H9 (cell line): ENCODE measurements at regions not wholly inside any gene's neighbourhood (a gene's known extent, or its start where the extent isn't known, plus 50 kb on each side); places are given as distances from the start of the nearest gene placed in this dataset.

Experiments used
- DNase-seq: peaks from one replicate; pipeline ENCODE4 v3.0.0-alpha.2; 2017
- H2AFZ ChIP-seq: one replicate; pipeline ENCODE4 v1.6.1; 2013; ENCODE audit warnings: mild to moderate bottlenecking, low read length, control low read depth, moderate library complexity
- H2AK5ac ChIP-seq: 2 replicates; pipeline ENCODE4 v1.6.1; 2013; ENCODE audit warnings: low read length, control low read depth, mixed read lengths; ENCODE audit not compliant: insufficient read length
- H2BK120ac ChIP-seq: one replicate; pipeline ENCODE4 v1.6.1; 2013; ENCODE audit warnings: low read depth, mild to moderate bottlenecking, low read length, control low read depth, inconsistent platforms; ENCODE audit not compliant: poor library complexity, severe bottlenecking
- H2BK12ac ChIP-seq: 2 replicates; pipeline ENCODE4 v1.6.1; 2013; ENCODE audit warnings: low read length, control low read depth, mixed read lengths, low read depth; ENCODE audit not compliant: insufficient read length
- H2BK15ac ChIP-seq: 2 replicates; pipeline ENCODE4 v1.6.1; 2013; ENCODE audit warnings: low read depth, low read length, control low read depth
- H2BK20ac ChIP-seq: one replicate; pipeline ENCODE4 v1.6.1; 2013; ENCODE audit warnings: low read depth, mild to moderate bottlenecking, low read length, control low read depth, inconsistent platforms; ENCODE audit not compliant: poor library complexity, severe bottlenecking
- H2BK5ac ChIP-seq: 2 replicates; pipeline ENCODE4 v1.6.1; 2013; ENCODE audit warnings: low read length, control low read depth, mixed read lengths; ENCODE audit not compliant: insufficient read length
- H3K14ac ChIP-seq: 2 replicates; pipeline ENCODE4 v1.6.1; 2013; ENCODE audit warnings: low read length, control low read depth; ENCODE audit not compliant: insufficient read depth
- H3K18ac ChIP-seq: 2 replicates; pipeline ENCODE4 v1.6.1; 2013; ENCODE audit warnings: low read depth, mild to moderate bottlenecking, mixed read lengths, low read length, control low read depth; ENCODE audit not compliant: insufficient read length
- H3K23ac ChIP-seq: 2 replicates; pipeline ENCODE4 v1.6.1; 2013; ENCODE audit warnings: low read length, control low read depth, mixed read lengths, low read depth; ENCODE audit not compliant: insufficient read length
- H3K23me2 ChIP-seq: 2 replicates; pipeline ENCODE4 v1.6.1; 2013; ENCODE audit warnings: low read depth, mild to moderate bottlenecking, mixed read lengths, low read length, control low read depth; ENCODE audit not compliant: insufficient read length, poor library complexity, severe bottlenecking
- H3K27ac ChIP-seq: 2 replicates; pipeline ENCODE4 v1.5.1; 2013; ENCODE audit warnings: low read length, control low read depth, mixed read lengths, low read depth; ENCODE audit not compliant: insufficient read length
- H3K27me3 ChIP-seq: 2 replicates; pipeline ENCODE4 v1.6.1; 2013; ENCODE audit warnings: low read length, control low read depth, inconsistent platforms; ENCODE audit not compliant: insufficient read depth
- H3K4ac ChIP-seq: 2 replicates; pipeline ENCODE4 v1.6.1; 2013; ENCODE audit warnings: low read depth, mild to moderate bottlenecking, control low read depth, inconsistent platforms, low read length, moderate library complexity
- H3K4me1 ChIP-seq: 2 replicates; pipeline ENCODE4 v1.6.1; 2013; ENCODE audit warnings: low read length, control low read depth, inconsistent platforms; ENCODE audit not compliant: insufficient read depth
- H3K4me2 ChIP-seq: 2 replicates; pipeline ENCODE4 v1.6.1; 2013; ENCODE audit warnings: low read length, control low read depth, mixed read lengths; ENCODE audit not compliant: insufficient read length, insufficient read depth
- H3K56ac ChIP-seq: 2 replicates; pipeline ENCODE4 v1.6.1; 2013; ENCODE audit warnings: low read depth, mild to moderate bottlenecking, mixed read lengths, low read length, control low read depth; ENCODE audit not compliant: insufficient read length
- H3K79me1 ChIP-seq: 2 replicates; pipeline ENCODE4 v1.6.1; 2013; ENCODE audit warnings: low read depth, mild to moderate bottlenecking, moderate library complexity, low read length, control low read depth, inconsistent platforms; ENCODE audit not compliant: insufficient read depth, poor library complexity, severe bottlenecking
- H3K79me2 ChIP-seq: 2 replicates; pipeline ENCODE4 v1.6.1; 2013; ENCODE audit warnings: low read length, control low read depth, inconsistent platforms; ENCODE audit not compliant: insufficient read depth
- H3K9ac ChIP-seq: 2 replicates; pipeline ENCODE4 v1.6.1; 2013; ENCODE audit warnings: low read length, control low read depth, mixed read lengths; ENCODE audit not compliant: insufficient read length; ENCODE audit errors: extremely low read depth
- H3K9me3 ChIP-seq: one replicate; pipeline ENCODE4 v1.6.1; 2013; ENCODE audit warnings: low read depth, low read length, inconsistent platforms; ENCODE audit not compliant: control insufficient read depth
- H3T11ph ChIP-seq: one replicate; pipeline ENCODE4 v1.6.1; 2013; ENCODE audit warnings: mild to moderate bottlenecking, low read length, control low read depth, inconsistent platforms
- H4K20me1 ChIP-seq: one replicate; pipeline ENCODE4 v1.6.1; 2013; ENCODE audit not compliant: control insufficient read depth, insufficient read length, insufficient read depth
- H4K5ac ChIP-seq: 2 replicates; pipeline ENCODE4 v1.6.1; 2013; ENCODE audit warnings: low read depth, mild to moderate bottlenecking, mixed read lengths, low read length, control low read depth; ENCODE audit not compliant: insufficient read length
- H4K8ac ChIP-seq: replicated peaks from 2 replicates; pipeline ENCODE4 v1.6.1; 2013; ENCODE audit warnings: low read length, control low read depth, mixed read lengths, low read depth; ENCODE audit not compliant: insufficient read length
- H4K91ac ChIP-seq: 2 replicates; pipeline ENCODE4 v1.6.1; 2013; ENCODE audit warnings: low read depth, mild to moderate bottlenecking, moderate library complexity, mixed read lengths, low read length, control low read depth; ENCODE audit not compliant: insufficient read length
- H3K27ac Mint-ChIP-seq, 3 experiments: 2 replicates in 2 of 3; 3 replicates in 1 of 3; pipeline ENCODE4 v1.8.0; 2020 to 2021; ENCODE audit warnings: mixed read lengths in 3 of 3, mild to moderate bottlenecking in 1 of 3, moderate library complexity in 1 of 3
- H3K27me3 Mint-ChIP-seq: 2 replicates; pipeline ENCODE4 v1.8.0; 2021; ENCODE audit warnings: low read depth, mild to moderate bottlenecking, moderate library complexity, mixed read lengths
- H3K36me3 Mint-ChIP-seq, 3 experiments: 2 replicates in 2 of 3; 3 replicates in 1 of 3; pipeline ENCODE4 v1.8.0; 2020 to 2021; ENCODE audit warnings: low read depth in 3 of 3, mixed read lengths in 3 of 3; ENCODE audit not compliant: insufficient read depth in 1 of 3
- H3K4me1 Mint-ChIP-seq, 2 experiments: 2 replicates each; pipeline ENCODE4 v1.8.0; 2020; ENCODE audit warnings: mixed read lengths in 2 of 2
- H3K4me3 Mint-ChIP-seq, 2 experiments: 2 replicates in 1 of 2; 3 replicates in 1 of 2; pipeline ENCODE4 v1.8.0; 2020 to 2021; ENCODE audit warnings: mild to moderate bottlenecking in 2 of 2, mixed read lengths in 2 of 2, moderate library complexity in 1 of 2
- H3K9me3 Mint-ChIP-seq, 2 experiments: 2 replicates in 1 of 2; 3 replicates in 1 of 2; pipeline ENCODE4 v1.8.0; 2020; ENCODE audit warnings: mild to moderate bottlenecking in 2 of 2, mixed read lengths in 2 of 2, moderate library complexity in 1 of 2
- WGBS: extraction: QIAGEN DNeasy Blood & Tissue Kit; methylation state at CpG from one replicate; pipeline ENCODE4 v1.1.7; 2013; ENCODE audit warnings: missing lambda C conversion rate, low lambda C conversion rate, mixed read lengths; ENCODE audit not compliant: insufficient read length; ENCODE audit errors: extremely low coverage; 5-methylcytosine and 5-hydroxymethylcytosine counted together
- TF ChIP-seq, protein P1 (sequence below): fragments of 200-600 bp; sonication (generic); conservative IDR thresholded peaks from 3 replicates; pipeline ENCODE4 v1.8.0; 2021; ENCODE audit warnings: antibody characterized with exemption, mild to moderate bottlenecking

- no peak overlapping the region for H2BK20ac ChIP-seq
- Mint-ChIP-seq H3K4me1 (peaks cover 37 to 40% of the 10 kb centered on the region in 2 experiments), H3K4me3 (no peak overlapping the region), H3K9me3 (no peaks in the 10 kb centered on the region), H3K27me3 (no peaks in the 10 kb centered on the region; the same call in 1 of the 2 replicates), H3K27ac (no peak overlapping the region), H3K36me3 (no peaks in the 10 kb centered on the region)
- H4K5ac ChIP-seq: no peak overlapping the region
- DNase-seq: no peak
- H3K18ac ChIP-seq: no peak overlapping the region
- H3K23ac ChIP-seq: no peak overlapping the region
- no peak overlapping the region for H2BK15ac ChIP-seq
- H3K9me3 ChIP-seq: no peaks in the 10 kb centered on the region
- H3K4me2 ChIP-seq: no peak overlapping the region
- H4K91ac ChIP-seq: no peak overlapping the region
- H2BK12ac ChIP-seq: no peak overlapping the region
- no peak overlapping the region for H3K4ac ChIP-seq
- H4K8ac ChIP-seq: no peak overlapping the region
- H3T11ph ChIP-seq: no peak overlapping the region
- H2BK5ac ChIP-seq: no peak overlapping the region
- H3K56ac ChIP-seq: no peak overlapping the region
- H3K79me1 ChIP-seq: no peaks in the 10 kb centered on the region
- no peak overlapping the region for H2BK120ac ChIP-seq
- no peaks in the 10 kb centered on the region for H3K79me2 ChIP-seq
- TF ChIP-seq, protein P1, sequence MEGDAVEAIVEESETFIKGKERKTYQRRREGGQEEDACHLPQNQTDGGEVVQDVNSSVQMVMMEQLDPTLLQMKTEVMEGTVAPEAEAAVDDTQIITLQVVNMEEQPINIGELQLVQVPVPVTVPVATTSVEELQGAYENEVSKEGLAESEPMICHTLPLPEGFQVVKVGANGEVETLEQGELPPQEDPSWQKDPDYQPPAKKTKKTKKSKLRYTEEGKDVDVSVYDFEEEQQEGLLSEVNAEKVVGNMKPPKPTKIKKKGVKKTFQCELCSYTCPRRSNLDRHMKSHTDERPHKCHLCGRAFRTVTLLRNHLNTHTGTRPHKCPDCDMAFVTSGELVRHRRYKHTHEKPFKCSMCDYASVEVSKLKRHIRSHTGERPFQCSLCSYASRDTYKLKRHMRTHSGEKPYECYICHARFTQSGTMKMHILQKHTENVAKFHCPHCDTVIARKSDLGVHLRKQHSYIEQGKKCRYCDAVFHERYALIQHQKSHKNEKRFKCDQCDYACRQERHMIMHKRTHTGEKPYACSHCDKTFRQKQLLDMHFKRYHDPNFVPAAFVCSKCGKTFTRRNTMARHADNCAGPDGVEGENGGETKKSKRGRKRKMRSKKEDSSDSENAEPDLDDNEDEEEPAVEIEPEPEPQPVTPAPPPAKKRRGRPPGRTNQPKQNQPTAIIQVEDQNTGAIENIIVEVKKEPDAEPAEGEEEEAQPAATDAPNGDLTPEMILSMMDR: no peak
- H3K23me2 ChIP-seq: no peaks in the 10 kb centered on the region
- H3K9ac ChIP-seq: no peak overlapping the region
- H2AK5ac ChIP-seq: no peak overlapping the region
- no peaks in the 10 kb centered on the region for H3K4me1 ChIP-seq
- H3K27me3 ChIP-seq: no peaks in the 10 kb centered on the region
- H3K27ac ChIP-seq: no peak overlapping the region
- no peak overlapping the region for H2AFZ ChIP-seq
- WGBS: no CpG with 5 or more reads among the region's 3 CpGs
- H3K14ac ChIP-seq: no peak overlapping the region
- H4K20me1 ChIP-seq: no peaks in the 10 kb centered on the region
Observed at GRCh38 chr3:159788291-159788690, 200.3 kb upstream of the IL12A start.
